ENCODE measurements at regions not wholly inside any gene's neighbourhood (a gene's known extent, or its start where the extent isn't known, plus 50 kb on each side); places are given as distances from the start of the nearest gene placed in this dataset.
"Not testable (repeated sequence)": the region's sequence is repeated elsewhere in the genome, so short reads cannot be mapped to it uniquely, and the experiment has no call there.

DNA sequence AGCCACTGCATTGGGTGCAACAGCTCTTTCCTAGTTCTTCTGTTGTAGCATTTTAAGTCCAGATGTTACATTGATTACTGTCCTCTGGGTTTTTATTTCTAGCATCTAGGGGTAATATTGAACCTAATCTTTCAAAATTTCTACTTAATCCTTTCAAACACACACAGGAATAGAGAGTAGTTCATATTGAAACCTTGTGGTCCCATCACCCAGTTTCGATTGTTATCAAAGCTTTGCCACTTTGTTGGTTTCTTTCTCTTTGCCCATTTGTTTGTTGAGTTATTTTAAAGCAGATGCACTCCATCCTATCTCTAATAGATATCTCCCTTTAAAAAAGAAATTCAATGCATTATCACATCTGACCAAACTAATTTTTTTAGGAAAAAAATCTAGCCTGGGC, 422.9 kb upstream of the AMELY start:
- in situ Hi-C loops (cut with MboI; ENCODE audit: low sequenced_read_pairs in 4 of 4) (no loop called here), intact Hi-C loops (cut with DNase I; ENCODE audit: low total_unique reads) (no loop called here)
- Histone ChIP-seq H3K36me3 (no peaks in the 10 kb centered on the region), H3K9me3 (no peaks in the 10 kb centered on the region), H3K4me1 (no peaks in the 10 kb centered on the region), H3K27ac (no peak overlapping the region), H3K4me3 (no peak overlapping the region), H3K27me3 (no peaks in the 10 kb centered on the region)
- TF ChIP-seq POLR2A (IDR thresholded peaks at IDR 0.05): no peak
- ATAC-seq: no peak
- DNase-seq: no peak

DNA sequence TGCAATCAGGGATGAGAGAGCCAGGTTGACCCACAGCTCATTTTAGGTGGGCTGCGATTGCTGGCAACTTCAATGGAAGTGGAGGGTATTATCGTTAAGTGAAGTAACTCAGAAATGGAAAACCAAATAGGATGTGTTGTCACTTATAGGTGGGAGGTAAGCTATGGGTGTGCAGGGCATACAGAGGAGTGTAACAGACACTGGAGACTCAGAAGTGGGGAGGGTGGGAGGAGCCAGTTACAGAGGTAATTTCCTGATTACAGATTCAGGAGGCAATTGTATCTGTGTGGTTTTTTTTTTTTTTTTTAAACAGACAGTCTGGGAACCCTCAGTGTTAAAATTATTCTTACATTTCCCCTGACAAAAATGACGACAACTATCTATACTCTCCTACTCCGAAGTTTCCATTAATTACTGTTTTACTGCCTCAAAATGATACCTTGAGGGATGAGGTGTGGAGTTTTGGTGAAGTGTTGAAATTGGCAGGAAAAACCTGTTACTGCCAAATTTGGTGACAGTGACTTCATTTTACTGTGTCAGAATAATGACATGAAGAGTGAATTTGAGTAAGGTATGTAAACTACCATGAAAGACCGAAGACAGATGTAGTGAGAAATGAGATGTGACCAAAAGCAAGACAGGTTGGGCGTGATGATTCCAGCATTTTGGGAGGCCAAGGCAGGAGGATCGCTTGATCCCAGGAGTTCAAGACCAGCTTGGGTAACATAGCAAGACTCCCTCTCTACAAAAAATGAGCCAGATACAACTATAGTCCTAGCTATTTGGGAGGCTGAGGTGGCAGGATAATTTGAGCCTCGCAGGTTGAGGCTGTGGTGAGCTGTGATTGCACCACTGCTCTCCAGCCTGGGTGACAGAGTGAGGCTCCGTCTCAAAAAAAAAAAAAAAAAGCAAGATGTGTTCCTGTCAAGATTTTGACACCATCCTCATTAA, 415.0 kb upstream of the AMELY start:
- in situ Hi-C loops (cut with MboI; ENCODE audit: low sequenced_read_pairs in 4 of 4): no loop called here
- no peak for ATAC-seq
- Histone ChIP-seq H3K36me3 (no peaks in the 10 kb centered on the region), H3K27ac (no peak overlapping the region), H3K9me3 (no peaks in the 10 kb centered on the region), H3K4me1 (no peaks in the 10 kb centered on the region), H3K27me3 (no peaks in the 10 kb centered on the region), H3K4me3 (no peak overlapping the region)
- intact Hi-C loops (cut with DNase I; ENCODE audit: low total_unique reads): no loop called here
- no peak for TF ChIP-seq POLR2A (IDR thresholded peaks at IDR 0.05)
- TF ChIP-seq, protein P1, sequence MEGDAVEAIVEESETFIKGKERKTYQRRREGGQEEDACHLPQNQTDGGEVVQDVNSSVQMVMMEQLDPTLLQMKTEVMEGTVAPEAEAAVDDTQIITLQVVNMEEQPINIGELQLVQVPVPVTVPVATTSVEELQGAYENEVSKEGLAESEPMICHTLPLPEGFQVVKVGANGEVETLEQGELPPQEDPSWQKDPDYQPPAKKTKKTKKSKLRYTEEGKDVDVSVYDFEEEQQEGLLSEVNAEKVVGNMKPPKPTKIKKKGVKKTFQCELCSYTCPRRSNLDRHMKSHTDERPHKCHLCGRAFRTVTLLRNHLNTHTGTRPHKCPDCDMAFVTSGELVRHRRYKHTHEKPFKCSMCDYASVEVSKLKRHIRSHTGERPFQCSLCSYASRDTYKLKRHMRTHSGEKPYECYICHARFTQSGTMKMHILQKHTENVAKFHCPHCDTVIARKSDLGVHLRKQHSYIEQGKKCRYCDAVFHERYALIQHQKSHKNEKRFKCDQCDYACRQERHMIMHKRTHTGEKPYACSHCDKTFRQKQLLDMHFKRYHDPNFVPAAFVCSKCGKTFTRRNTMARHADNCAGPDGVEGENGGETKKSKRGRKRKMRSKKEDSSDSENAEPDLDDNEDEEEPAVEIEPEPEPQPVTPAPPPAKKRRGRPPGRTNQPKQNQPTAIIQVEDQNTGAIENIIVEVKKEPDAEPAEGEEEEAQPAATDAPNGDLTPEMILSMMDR (IDR thresholded peaks at IDR 0.05 in 4 of 5, conservative IDR thresholded peaks at IDR 0.05 in 1 of 5): no peak
- no peak for DNase-seq

DNA sequence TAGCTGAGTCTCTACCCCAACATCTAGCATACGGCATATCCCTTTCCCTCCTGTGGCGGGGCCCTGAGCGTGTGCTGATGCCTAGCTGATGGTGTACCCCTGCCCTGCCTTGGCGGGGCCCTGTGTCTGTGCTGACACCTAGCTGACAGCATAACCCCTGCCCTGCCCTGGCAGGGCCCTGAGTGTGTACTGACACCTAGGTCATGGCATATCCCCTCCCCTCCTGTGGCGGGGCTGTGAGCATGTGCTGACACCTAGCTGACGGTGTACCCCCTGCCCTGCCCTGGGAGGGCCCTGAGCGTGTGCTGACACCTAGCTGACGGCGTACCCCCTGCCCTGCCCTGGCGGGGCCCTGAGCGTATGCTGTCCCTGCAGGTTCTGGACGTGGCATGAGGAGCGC, 414.0 kb upstream of the AMELY start:
- H3K27ac ChIP-seq: no peak overlapping the region
- in situ Hi-C loops (cut with MboI; ENCODE audit: low sequenced_read_pairs in 4 of 4): no loop called here
- no peaks in the 10 kb centered on the region for H3K27me3 ChIP-seq
- intact Hi-C loops (cut with DNase I; ENCODE audit: low total_unique reads): no loop called here
- no peaks in the 10 kb centered on the region for H3K9me3 ChIP-seq
- H3K36me3 ChIP-seq: no peaks in the 10 kb centered on the region
- no peak overlapping the region for H3K4me3 ChIP-seq
- DNase-seq: no peak
- TF ChIP-seq, protein P1 (IDR thresholded peaks at IDR 0.05 in 4 of 5, conservative IDR thresholded peaks at IDR 0.05 in 1 of 5): no peak
- no peak for TF ChIP-seq POLR2A (IDR thresholded peaks at IDR 0.05)
- H3K4me1 ChIP-seq: no peaks in the 10 kb centered on the region
- no peak for ATAC-seq

DNA sequence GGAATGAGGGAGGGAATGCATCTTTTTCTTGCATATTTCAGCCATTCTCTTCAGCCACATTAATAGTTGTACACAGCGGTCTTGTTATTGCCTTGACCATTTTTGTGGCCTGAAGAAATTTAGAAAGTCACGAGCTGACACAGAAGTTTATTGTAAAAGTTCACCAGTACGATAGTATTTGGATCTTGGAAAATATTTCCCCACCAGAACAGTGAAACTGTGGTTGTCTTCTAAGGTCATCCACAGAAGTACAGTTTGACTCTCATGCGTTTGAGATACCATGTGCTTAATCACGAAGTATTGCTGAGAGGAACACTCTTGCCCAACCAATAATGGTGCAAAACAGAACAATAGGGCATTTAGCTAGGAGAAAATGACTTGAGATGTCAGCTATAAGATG, 409.2 kb upstream of the AMELY start:
- Histone ChIP-seq H3K4me1 (no peaks in the 10 kb centered on the region), H3K36me3 (no peaks in the 10 kb centered on the region), H3K4me3 (no peak overlapping the region), H3K27ac (no peak overlapping the region), H3K27me3 (no peaks in the 10 kb centered on the region), H3K9me3 (no peaks in the 10 kb centered on the region)
- intact Hi-C loops (cut with DNase I; ENCODE audit: low total_unique reads): no loop called here
- TF ChIP-seq, protein P1 (IDR thresholded peaks at IDR 0.05 in 4 of 5, conservative IDR thresholded peaks at IDR 0.05 in 1 of 5): no peak
- no peak for TF ChIP-seq POLR2A (IDR thresholded peaks at IDR 0.05)
- in situ Hi-C loops (cut with MboI; ENCODE audit: low sequenced_read_pairs in 4 of 4): no loop called here
- no peak for DNase-seq
- no peak for ATAC-seq

DNA sequence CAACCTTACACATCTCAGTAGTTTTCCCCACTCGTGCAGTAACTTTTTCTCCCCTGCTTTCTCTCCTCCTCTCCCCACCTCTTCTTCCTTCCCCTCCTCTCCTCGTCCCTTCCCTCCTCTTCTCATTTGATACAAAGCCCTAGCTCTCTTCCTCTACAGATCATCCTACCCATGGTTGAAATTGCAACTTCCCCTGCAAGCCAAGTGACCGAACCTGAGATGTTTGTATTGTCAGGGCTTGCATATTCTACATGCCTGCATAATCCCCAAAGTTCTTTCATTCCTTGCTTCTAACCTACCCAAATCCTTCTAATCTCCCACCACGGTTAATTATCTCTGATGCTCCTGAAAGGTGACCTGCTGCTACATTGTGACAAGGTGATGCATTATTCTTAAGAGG, 408.6 kb upstream of the AMELY start:
- in situ Hi-C loops (cut with MboI; ENCODE audit: low sequenced_read_pairs in 4 of 4); DNase-seq: not testable (repeated sequence)

More for the DNA sequence above, 408.6 kb upstream of the AMELY start:
- H3K9me3 ChIP-seq; H3K4me1 ChIP-seq; H3K27ac ChIP-seq; intact Hi-C loops (cut with DNase I; ENCODE audit: low total_unique reads); H3K36me3 ChIP-seq; H3K27me3 ChIP-seq; ATAC-seq; H3K4me3 ChIP-seq: not testable (repeated sequence)
